Trophoblast cell (in vitro differentiated cells and primary cell): ENCODE measurements at regions not wholly inside any gene's neighbourhood (a gene's known extent, or its start where the extent isn't known, plus 50 kb on each side); places are given as distances from the start of the nearest gene placed in this dataset.
"Not testable (repeated sequence)": the region's sequence is repeated elsewhere in the genome, so short reads cannot be mapped to it uniquely, and the experiment has no call there.

Source experiments
- DNase-seq, 2 donors: peaks; one replicate each; pipeline ENCODE4 v3.0.0-alpha.2; 2016
- H2AFZ ChIP-seq: 2 replicates; pipeline ENCODE4 v1.6.1; 2013; ENCODE audit warnings: low read length, moderate library complexity, mild to moderate bottlenecking; ENCODE audit not compliant: insufficient read depth, poor library complexity
- H2AK5ac ChIP-seq: 2 replicates; pipeline ENCODE4 v1.6.1; 2013; ENCODE audit warnings: mild to moderate bottlenecking, low read length
- H2BK120ac ChIP-seq: 2 replicates; pipeline ENCODE4 v1.6.1; 2013; ENCODE audit warnings: low read length, mild to moderate bottlenecking, moderate library complexity; ENCODE audit not compliant: insufficient read depth, poor library complexity
- H2BK12ac ChIP-seq: 2 replicates; pipeline ENCODE4 v1.6.1; 2013; ENCODE audit warnings: mild to moderate bottlenecking, low read length, moderate library complexity
- H2BK5ac ChIP-seq: 2 replicates; pipeline ENCODE4 v1.6.1; 2013; ENCODE audit warnings: low read length, low read depth, moderate library complexity, mild to moderate bottlenecking; ENCODE audit not compliant: poor library complexity
- H3K14ac ChIP-seq: 2 replicates; pipeline ENCODE4 v1.6.1; 2013; ENCODE audit warnings: mild to moderate bottlenecking, low read length
- H3K18ac ChIP-seq: 2 replicates; pipeline ENCODE4 v1.6.1; 2013; ENCODE audit warnings: mild to moderate bottlenecking, low read length
- H3K23ac ChIP-seq: 2 replicates; pipeline ENCODE4 v1.6.1; 2013; ENCODE audit warnings: low read length
- H3K27ac ChIP-seq: 2 replicates; pipeline ENCODE4 v1.5.1; 2013; ENCODE audit warnings: low read depth, mild to moderate bottlenecking, inconsistent platforms, low read length, moderate library complexity
- H3K27me3 ChIP-seq: 2 replicates; pipeline ENCODE4 v1.6.1; 2013; ENCODE audit warnings: inconsistent platforms, mild to moderate bottlenecking, low read length, moderate library complexity; ENCODE audit not compliant: insufficient read depth
- H3K36me3 ChIP-seq, 2 experiments: 1 replicate in 1 of 2; 2 replicates in 1 of 2; pipeline ENCODE4 v1.6.1; 2013; ENCODE audit warnings: low read length in 2 of 2, mild to moderate bottlenecking in 2 of 2, moderate library complexity in 1 of 2; ENCODE audit not compliant: insufficient read depth in 2 of 2, control insufficient read depth in 1 of 2
- H3K4ac ChIP-seq: 2 replicates; pipeline ENCODE4 v1.6.1; 2013; ENCODE audit warnings: low read depth, mild to moderate bottlenecking, low read length, moderate library complexity
- H3K4me1 ChIP-seq, 2 experiments: 1 replicate in 1 of 2; 2 replicates in 1 of 2; pipeline ENCODE4 v1.6.1; 2013; ENCODE audit warnings: low read length in 2 of 2, mild to moderate bottlenecking in 2 of 2, moderate library complexity in 1 of 2; ENCODE audit not compliant: insufficient read depth in 2 of 2, control insufficient read depth in 1 of 2
- H3K4me2 ChIP-seq: 2 replicates; pipeline ENCODE4 v1.6.1; 2013; ENCODE audit warnings: inconsistent platforms, mild to moderate bottlenecking, low read length, moderate library complexity
- H3K4me3 ChIP-seq: 2 replicates; pipeline ENCODE4 v1.5.1; 2013; ENCODE audit warnings: mild to moderate bottlenecking, low read depth, low read length, inconsistent platforms
- H3K79me1 ChIP-seq: one replicate; pipeline ENCODE4 v1.6.1; 2013; ENCODE audit warnings: low read length
- H3K79me2 ChIP-seq: 2 replicates; pipeline ENCODE4 v1.6.1; 2013; ENCODE audit warnings: low read length, mild to moderate bottlenecking; ENCODE audit not compliant: control insufficient read depth, insufficient read depth, poor library complexity
- H3K9ac ChIP-seq: 2 replicates; pipeline ENCODE4 v1.6.1; 2013; ENCODE audit warnings: mild to moderate bottlenecking, low read length
- H3K9me3 ChIP-seq: 2 replicates; pipeline ENCODE4 v1.6.1; 2013; ENCODE audit warnings: low read depth, mild to moderate bottlenecking, control low read depth, inconsistent platforms, low read length; ENCODE audit not compliant: insufficient read depth
- H4K12ac ChIP-seq: 2 replicates; pipeline ENCODE4 v1.6.1; 2013; ENCODE audit warnings: low read depth, mild to moderate bottlenecking, low read length, moderate library complexity
- H4K8ac ChIP-seq: 2 replicates; pipeline ENCODE4 v1.6.1; 2013; ENCODE audit warnings: low read depth, mild to moderate bottlenecking, low read length, moderate library complexity
- H4K91ac ChIP-seq: one replicate; pipeline ENCODE4 v1.6.1; 2013; ENCODE audit warnings: low read depth, mild to moderate bottlenecking, low read length, moderate library complexity
- WGBS: extraction: QIAGEN DNeasy Blood & Tissue Kit; methylation state at CpG from one replicate; pipeline ENCODE4 v1.1.7; 2013; ENCODE audit warnings: missing lambda C conversion rate; ENCODE audit not compliant: insufficient read length, insufficient coverage; ENCODE audit errors: extremely low coverage; 5-methylcytosine and 5-hydroxymethylcytosine counted together

DNA sequence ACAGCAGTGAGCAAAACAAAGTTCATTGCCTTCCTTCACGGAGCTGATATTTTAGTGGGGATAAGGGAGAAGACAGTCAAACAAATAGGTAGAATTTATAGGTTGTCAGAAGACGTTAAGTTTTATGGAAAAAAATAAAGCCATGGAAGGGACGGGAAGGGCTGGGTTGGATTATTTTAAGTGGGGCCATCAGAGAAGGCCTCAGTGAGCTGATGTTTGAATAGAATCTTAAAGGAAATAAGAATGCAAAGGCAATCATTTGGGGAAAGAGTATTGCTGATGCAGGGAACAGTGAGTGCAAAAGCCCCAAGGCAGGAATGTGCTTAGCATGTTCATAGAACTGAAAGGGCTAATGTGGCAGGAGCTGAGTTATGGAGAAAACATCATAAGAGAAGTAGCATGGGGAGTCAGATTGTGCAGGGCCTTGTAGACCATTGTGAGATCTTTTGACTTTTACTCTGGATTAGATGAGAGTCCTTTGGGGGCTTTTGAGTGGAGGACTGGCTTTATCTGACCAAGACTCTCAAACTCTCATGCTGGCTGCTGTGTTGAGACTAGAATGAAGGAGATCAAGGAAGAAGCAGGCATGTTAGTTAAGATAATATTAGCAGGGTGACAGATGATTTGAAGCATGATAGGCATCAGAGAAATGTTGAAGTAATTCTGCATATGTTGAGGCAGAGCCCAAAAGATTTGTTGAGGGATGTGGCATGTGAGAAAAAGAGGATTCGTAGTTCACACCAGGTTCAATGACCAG is 104.5 kb upstream of the TPTE start:
- not testable (repeated sequence) for DNase-seq, H2BK12ac ChIP-seq, H3K4me1 ChIP-seq, H2AK5ac ChIP-seq, H3K4me2 ChIP-seq, H2AFZ ChIP-seq, H3K27me3 ChIP-seq, H3K18ac ChIP-seq, H3K27ac ChIP-seq, H4K91ac ChIP-seq, H3K14ac ChIP-seq, H4K8ac ChIP-seq, H3K79me1 ChIP-seq, H3K79me2 ChIP-seq, H3K4me3 ChIP-seq, H2BK120ac ChIP-seq, H3K36me3 ChIP-seq, H2BK5ac ChIP-seq, H3K23ac ChIP-seq, H4K12ac ChIP-seq, H3K4ac ChIP-seq, H3K9ac ChIP-seq
- 100% methylated on average over 2 of the region's 4 CpGs for WGBS
- H3K9me3 ChIP-seq: peaks cover 43% of the 10 kb centered on the region

DNA sequence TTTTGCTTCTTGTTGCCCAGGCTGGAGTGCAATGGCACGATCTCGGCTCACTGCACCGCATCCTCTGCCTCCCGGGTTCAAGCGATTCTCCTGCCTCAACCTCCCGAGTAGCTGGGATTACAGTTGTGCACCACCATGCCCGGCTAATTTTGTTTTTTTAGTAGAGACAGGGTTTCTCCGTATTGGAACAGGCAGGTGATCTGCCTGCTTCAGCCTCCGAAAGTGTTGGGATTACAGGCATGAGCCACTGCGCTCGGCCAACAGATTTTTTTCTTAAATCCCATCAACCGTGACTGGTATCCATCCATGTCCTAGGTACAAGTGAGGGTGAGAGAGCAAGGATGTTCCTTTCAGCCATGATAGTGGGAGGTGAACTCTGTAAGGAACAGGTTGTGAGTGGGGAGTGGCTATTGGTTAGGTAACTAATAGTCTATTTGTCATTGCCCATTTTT is 103.8 kb upstream of the TPTE start:
- H2AFZ ChIP-seq, H3K4me3 ChIP-seq, H4K12ac ChIP-seq, DNase-seq, H3K27ac ChIP-seq, H4K91ac ChIP-seq, H2AK5ac ChIP-seq, H3K27me3 ChIP-seq, H3K9ac ChIP-seq, H2BK5ac ChIP-seq, H3K79me1 ChIP-seq, H3K4me1 ChIP-seq, H3K4me2 ChIP-seq, H3K18ac ChIP-seq, H3K79me2 ChIP-seq, H3K14ac ChIP-seq, H3K4ac ChIP-seq, H3K36me3 ChIP-seq, H2BK120ac ChIP-seq, H4K8ac ChIP-seq, H2BK12ac ChIP-seq, H3K23ac ChIP-seq: not testable (repeated sequence)
- peaks cover 49% of the 10 kb centered on the region for H3K9me3 ChIP-seq
- no CpG with 5 or more reads among the region's 12 CpGs for WGBS

DNA sequence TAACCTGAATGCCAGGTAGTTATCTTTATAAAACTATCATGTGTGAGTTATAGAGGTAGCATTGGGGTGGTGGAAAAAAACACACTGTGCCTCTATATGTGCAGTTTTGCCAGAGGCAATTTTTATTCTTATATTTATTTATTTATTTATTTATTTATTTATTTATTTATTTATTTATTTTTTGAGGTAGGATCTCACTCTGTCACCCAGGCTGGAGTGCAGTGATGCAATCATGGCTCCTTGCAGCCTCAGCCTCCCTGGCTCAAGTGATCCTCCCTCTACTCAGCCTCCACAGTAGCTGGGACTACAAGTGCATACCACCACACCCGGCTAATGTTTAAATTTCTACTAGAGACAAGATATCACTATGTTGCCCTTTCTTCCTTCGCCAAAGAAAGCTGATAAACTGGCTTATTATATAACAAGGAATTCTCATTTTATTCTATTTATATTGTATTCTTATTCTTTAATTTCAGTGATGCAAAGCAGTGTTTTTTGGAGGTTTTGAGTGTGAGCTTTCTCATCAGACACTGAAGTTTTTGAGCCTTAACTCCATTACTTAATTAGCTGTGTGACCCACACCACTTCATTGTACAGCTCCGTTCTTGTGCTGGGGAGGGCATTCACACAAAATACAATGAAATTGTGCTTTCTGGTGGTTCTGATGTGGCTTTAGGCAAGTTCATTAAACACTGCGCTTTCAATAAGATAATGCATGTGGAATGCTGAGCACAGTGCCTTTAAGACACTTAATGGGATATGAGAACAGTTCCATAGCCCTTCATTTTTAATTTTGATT is 102.9 kb upstream of the TPTE start:
- not testable (repeated sequence) for H2BK5ac ChIP-seq, H2AFZ ChIP-seq, H2BK12ac ChIP-seq, H3K4me2 ChIP-seq, H4K12ac ChIP-seq, H2AK5ac ChIP-seq, H3K4me3 ChIP-seq, H4K8ac ChIP-seq, DNase-seq, H3K4ac ChIP-seq, H3K23ac ChIP-seq, H3K18ac ChIP-seq, H3K14ac ChIP-seq, H3K9ac ChIP-seq, H3K4me1 ChIP-seq, H4K91ac ChIP-seq, H2BK120ac ChIP-seq, H3K79me1 ChIP-seq, H3K79me2 ChIP-seq, H3K27me3 ChIP-seq, H3K36me3 ChIP-seq, H3K27ac ChIP-seq
- H3K9me3 ChIP-seq: peaks cover 47% of the 10 kb centered on the region
- no CpG with 5 or more reads among the region's 4 CpGs for WGBS

DNA sequence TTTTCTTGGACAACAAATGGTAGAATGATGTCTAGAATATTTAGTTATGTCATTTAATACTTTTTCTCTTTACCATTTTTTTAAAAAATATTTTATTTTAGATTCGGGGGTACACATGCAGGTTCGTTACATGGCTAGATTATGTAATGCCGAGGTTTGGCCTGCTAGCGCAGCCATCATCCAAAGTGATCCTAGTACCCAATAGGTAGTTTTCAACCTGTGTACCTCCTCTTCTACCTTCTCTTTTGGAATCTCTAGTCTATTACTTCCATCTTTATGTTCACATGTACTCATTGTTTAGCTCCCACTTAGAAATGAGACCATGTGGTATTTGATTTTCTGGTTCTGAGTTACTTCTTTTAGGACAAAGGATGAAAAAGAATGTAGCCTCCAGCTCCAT is 100.2 kb upstream of the TPTE start:
- WGBS: no CpG with 5 or more reads among the region's 4 CpGs

More for the DNA sequence above, 100.2 kb upstream of the TPTE start:
- H4K12ac ChIP-seq, H2BK120ac ChIP-seq, H3K14ac ChIP-seq, H4K91ac ChIP-seq, H3K4me3 ChIP-seq, H3K4me2 ChIP-seq, H3K4me1 ChIP-seq, H3K79me1 ChIP-seq, H2BK12ac ChIP-seq, H3K27ac ChIP-seq, H3K23ac ChIP-seq, H3K27me3 ChIP-seq, H3K9ac ChIP-seq, H3K79me2 ChIP-seq, H3K18ac ChIP-seq, H3K36me3 ChIP-seq, H2AK5ac ChIP-seq, H4K8ac ChIP-seq, H2BK5ac ChIP-seq, DNase-seq, H2AFZ ChIP-seq, H3K4ac ChIP-seq: not testable (repeated sequence)
- H3K9me3 ChIP-seq: peaks cover 28% of the 10 kb centered on the region
